GM21576 (cell line): ENCODE measurements at regions not wholly inside any gene's neighbourhood (a gene's known extent, or its start where the extent isn't known, plus 50 kb on each side); places are given as distances from the start of the nearest gene placed in this dataset.

Experiments used
- ATAC-seq: cut with Tn5 transposase; IDR thresholded peaks from one replicate; pipeline ENCODE4 v1.9.1; 2021; ENCODE audit warnings: mild to moderate bottlenecking, moderate library complexity; ENCODE audit not compliant: unreplicated experiment

DNA sequence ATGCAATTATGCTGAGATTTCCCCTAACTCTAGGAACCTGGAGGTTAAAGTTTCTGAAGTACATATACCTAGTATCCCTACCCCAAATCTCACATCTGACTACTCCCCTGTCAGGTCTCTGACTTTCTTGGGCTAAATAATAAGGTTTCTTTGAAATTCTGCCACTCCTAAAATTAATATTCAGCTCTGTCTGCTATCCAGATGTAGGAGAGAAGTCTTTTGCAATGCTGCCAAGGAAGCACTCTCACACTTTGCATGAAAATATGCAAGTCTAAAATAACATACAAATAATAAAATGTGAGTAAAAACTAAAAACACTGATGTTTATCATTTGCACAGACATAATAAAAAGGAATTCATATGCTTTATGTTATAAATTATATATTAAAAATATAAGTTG is 196.9 kb upstream of the LRFN5 start:
- ATAC-seq, result no peak

GRCh38 chr14:41404126-41404525 is 202.6 kb upstream of the LRFN5 start:
- no peak for ATAC-seq

GRCh38 chr14:41403360-41403759 is 203.3 kb upstream of the LRFN5 start:
- no peak for ATAC-seq

- ATAC-seq, result no peak
These were observed 208.8 kb upstream of the LRFN5 start for GRCh38 chr14:41397926-41398325.

GRCh38 chr14:41393512-41393911 is 213.2 kb upstream of the LRFN5 start:
- ATAC-seq, result no peak

GRCh38 chr14:41392226-41392625 is 214.4 kb upstream of the LRFN5 start:
- ATAC-seq, result no peak

GRCh38 chr14:41389355-41389754 is 217.3 kb upstream of the LRFN5 start:
- no peak for ATAC-seq

GRCh38 chr14:41385797-41386196 is 220.9 kb upstream of the LRFN5 start:
- ATAC-seq, result no peak

DNA sequence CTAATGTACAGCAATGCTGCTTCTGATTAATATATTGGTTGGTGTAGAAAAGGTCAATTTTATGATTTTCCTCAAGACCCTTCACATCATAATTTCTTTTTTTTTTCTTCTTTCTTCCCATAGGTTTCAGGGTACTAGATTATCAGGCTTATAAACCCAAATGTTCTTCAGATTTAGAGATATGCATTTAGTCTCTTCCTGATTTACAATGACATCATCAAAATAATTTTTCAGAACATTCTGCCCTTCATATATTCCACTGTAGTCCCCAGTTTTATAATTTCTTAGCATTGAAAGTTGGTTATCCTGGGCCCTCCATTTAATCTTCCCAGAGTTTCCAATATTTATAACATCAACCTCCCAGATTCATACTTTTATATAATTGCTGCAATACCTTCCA is 226.7 kb upstream of the LRFN5 start:
- ATAC-seq, result no peak

- ATAC-seq, result no peak
These were observed 228.2 kb upstream of the LRFN5 start for GRCh38 chr14:41378526-41378925.

- ATAC-seq, result no peak
These were observed 228.7 kb upstream of the LRFN5 start for GRCh38 chr14:41377932-41378331.

GRCh38 chr14:41374092-41374491 is 232.6 kb upstream of the LRFN5 start:
- ATAC-seq, result no peak

DNA sequence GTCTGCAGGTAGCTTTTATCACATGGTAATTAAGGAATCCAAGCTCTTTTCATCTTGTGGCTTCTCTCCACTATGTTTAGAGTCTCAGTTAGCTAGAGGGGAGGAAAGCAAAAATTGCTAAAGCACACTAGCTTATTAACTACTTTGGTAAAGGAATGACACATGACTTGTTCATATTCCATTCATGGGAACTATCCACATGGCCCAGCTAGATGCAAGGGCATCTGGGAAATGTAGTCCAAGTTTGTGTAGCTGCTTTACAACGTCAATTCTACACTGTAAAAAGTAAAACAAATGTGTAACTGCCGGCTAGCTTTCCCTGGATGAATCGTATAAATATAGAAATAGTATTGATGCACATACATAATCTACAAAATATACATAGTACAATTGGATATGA is 244.5 kb upstream of the LRFN5 start:
- ATAC-seq, result no peak

DNA sequence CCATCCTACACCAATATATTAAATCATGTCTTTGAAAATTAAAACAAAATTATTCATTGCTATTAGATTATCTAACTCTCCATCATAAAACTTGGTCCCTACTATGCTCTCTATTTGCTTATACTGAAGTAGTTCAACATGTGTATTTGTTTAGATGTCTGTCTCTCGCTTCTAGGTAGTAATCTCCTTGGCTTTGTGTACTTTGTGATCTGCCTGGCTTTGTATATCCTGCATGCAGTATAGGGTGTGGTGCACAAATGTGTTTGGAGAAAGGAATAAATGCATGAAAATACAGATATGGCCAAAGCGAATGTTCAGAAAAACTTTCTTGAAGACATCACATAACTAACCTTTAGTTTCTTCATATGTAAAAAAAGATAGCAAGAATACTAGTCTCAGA is 246.6 kb upstream of the LRFN5 start:
- ATAC-seq, result no peak

DNA sequence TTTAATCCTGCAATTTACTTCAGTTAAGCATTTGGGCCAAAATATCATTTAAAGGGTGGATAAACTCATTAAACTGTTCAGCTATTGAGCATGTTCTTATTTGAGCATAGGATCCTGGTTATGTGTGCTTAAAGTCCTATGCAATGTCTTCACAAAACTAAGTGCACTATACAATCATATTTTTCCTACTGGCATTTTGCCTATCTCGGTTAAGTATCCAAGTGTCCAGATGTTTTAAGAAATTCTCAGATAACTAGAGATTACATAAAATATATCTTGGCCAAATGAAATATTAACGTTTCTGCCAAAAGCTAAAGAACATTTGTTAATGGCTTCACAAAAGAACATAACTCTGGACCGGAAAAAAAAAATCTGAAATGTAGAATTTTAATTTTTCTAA is 250.8 kb upstream of the LRFN5 start:
- ATAC-seq, result no peak

DNA sequence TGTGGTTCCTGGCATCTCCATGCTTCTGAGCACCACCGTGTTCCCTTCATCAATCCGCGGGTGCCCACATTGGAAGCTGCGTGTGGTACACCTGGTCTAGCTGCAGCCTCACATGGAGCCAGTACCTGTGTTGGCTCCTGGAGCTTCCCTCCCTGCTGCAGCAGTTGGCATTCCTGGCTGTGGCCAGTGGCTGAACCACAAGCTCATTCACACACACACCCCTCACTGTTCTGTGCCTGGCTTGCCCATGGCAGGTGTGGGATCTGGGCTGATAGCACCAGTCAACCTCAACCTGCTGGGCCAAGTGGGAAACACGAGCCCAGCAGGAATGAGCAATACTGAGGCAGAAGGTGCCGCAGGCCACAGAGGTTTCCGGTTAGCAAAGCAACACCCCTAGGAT is 256.2 kb upstream of the LRFN5 start:
- no peak for ATAC-seq

DNA sequence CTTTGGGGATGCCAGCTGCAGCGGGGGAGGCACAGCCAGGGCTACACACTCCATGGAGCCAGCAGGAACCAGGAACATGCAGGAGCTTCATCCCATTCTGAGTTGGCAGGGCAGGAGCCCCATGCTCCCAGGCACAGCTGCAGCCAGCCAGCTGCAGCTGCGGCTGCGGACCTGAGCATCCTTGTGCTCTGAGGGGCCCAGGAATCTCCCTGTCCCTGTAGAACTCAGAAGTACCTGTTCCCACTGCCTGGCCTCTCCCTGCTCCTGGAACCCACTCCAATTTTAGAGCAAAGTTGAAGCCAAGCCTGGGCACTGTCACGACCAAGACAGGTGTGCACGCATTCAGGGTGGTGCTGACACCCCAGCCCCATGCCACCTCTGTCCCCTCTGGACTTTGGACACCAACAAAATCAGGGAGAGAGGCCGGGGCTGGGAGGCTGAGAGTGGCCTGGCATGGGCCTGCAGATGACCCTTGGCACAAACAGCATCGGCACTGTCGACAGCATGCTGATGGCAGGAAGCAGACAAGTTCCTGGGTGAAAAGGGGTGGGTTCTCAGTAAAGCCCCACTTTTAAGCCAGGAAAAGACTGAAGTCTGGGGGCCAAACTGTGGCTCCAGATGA is 257.3 kb upstream of the LRFN5 start:
- ATAC-seq, result no peak

DNA sequence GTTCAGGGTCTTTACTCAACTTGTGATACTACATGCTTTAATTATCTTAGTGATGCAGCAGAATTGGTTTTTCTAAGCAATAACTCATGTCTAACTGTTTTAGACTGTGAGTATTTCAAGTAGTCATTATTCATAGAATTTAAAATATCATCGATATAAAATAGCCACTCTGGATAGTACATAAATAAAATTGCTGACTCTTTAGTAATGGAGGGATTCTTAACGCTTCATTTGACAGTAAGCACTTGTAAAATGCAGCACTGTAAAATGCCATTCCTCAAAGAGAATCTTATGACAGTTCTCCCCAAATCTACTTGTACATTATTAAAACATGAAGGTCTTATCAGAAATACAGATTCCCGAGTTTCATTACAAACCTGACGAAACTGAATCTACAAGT is 262.8 kb upstream of the LRFN5 start:
- no peak for ATAC-seq

DNA sequence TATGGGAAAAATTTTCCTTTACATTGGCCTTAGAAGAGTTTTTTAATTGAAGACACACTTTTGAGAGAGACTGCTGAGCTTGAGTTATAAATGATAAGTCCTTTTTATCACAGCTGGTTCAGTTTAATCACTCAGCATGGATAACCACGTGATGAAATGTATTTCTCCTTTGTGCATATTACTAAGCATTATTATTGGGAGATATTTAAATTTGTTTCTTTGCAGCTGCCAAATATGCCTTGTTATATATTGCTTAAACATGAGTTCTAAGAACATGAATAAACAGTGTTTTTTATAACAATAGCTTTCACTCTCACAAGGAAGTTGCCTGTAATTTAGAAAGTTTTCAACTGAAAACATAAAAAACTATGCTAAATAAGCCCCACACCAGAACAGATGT is 293.5 kb upstream of the LRFN5 start:
- ATAC-seq, result no peak

DNA sequence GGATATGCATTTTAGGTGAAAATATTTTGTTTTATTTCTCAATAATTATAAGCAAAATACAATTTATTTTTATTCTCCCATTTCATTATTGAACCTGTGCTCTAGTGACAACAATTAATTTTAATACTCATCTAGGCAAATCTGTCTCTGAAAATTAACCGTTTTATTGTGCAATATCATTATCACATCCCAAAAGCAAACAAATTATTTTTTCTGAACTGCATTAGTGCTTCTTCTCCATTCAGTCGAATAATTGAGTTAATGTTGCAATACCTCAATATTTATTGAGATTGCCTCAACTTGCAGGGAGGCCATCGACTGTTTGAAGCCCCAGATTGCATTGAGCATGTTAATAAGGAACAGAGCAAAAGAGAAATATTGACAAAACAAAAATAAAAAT is 303.2 kb upstream of the LRFN5 start:
- no peak for ATAC-seq

- ATAC-seq, result no peak
These were observed 303.9 kb upstream of the LRFN5 start for GRCh38 chr14:41302776-41303175.

DNA sequence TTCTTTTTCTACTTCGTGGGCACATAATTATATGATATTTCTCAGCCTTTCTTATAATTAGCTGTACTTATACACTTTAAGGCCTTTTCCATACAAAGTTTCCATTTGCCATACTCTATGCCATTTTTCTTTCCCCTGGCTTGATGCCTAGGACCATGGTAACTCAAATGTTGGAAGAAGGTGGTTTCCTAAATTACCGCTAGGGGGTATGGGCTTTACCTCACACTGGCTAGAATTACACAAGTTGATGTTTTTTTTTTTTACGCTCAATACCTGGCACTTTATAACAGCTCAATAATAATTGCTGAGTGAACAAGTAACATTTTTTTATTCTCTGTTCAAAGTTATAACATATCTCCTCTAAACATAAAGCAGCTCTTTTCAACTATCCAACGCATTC is 306.8 kb upstream of the LRFN5 start:
- ATAC-seq, result no peak

- ATAC-seq, result no peak
These were observed 308.4 kb upstream of the LRFN5 start for GRCh38 chr14:41298328-41298690.
